A549 (cell line): ENCODE measurements at regions not wholly inside any gene's neighbourhood (a gene's known extent, or its start where the extent isn't known, plus 50 kb on each side); places are given as distances from the start of the nearest gene placed in this dataset.

ENCODE experiments used
- ATAC-seq, 2 experiments: fragments of 200-7000 bp in 1 of 2; fragments of >200 bp in 1 of 2; cut with Nextera tagmentation in 1 of 2; cut with Tn5 transposase in 1 of 2; 3 replicates each; pipeline versions ENCODE4 v1.8.0 to v1.9.1; 2018 to 2020; ENCODE audit warnings: mild to moderate bottlenecking in 1 of 2, moderate library complexity in 1 of 2
- CTCF ChIA-PET: fragments of 300-600 bp; sonication (Branson Sonifier 250); formaldehyde crosslinking; extraction: SDS; loops from one replicate; lab custom pipeline; 2021; ENCODE audit warnings: antibody characterized with exemption, inconsistent platforms; lab: Yijun Ruan, JAX
- POLR2A ChIA-PET: fragments of 350-600 bp; formaldehyde crosslinking; extraction: SDS; loops from one replicate; lab custom pipeline; 2021; ENCODE audit warnings: antibody characterized with exemption, inconsistent platforms; lab: Yijun Ruan, JAX
- DNase-seq, 2 experiments: peaks; one replicate each; pipeline versions ENCODE4 v3.0.0 to v3.0.0-alpha.2; 2011 to 2016; ENCODE audit warnings: low read depth in 1 of 2, low spot score in 1 of 2
- FAIRE-seq: peaks from 2 replicates; lab custom pipeline; 2011; peaks lifted over from hg19 to GRCh38; lab: Jason Lieb, UNC
- H3K27ac ChIP-seq, 2 experiments: fragments of >200 bp; sonication (Bioruptor Twin); formaldehyde crosslinking; 3 replicates each; pipeline ENCODE4 v1.5.1; 2016 to 2017
- H3K4me1 ChIP-seq: fragments of >200 bp; sonication (Bioruptor Twin); formaldehyde crosslinking; 3 replicates; pipeline ENCODE4 v1.6.1; 2016
- H3K4me2 ChIP-seq: fragments of >200 bp; sonication (Bioruptor Twin); formaldehyde crosslinking; 3 replicates; pipeline ENCODE4 v1.6.1; 2016
- H3K4me3 ChIP-seq: fragments of >200 bp; sonication (Bioruptor Twin); formaldehyde crosslinking; 3 replicates; pipeline ENCODE4 v1.5.1; 2016
- H3K9me3 ChIP-seq: fragments of >200 bp; sonication (Bioruptor Twin); formaldehyde crosslinking; 3 replicates; pipeline ENCODE4 v1.6.1; 2016
- CHD2 ChIP-seq: fragments of 150-350 bp; IDR thresholded peaks from 2 replicates; pipeline ENCODE4 v1.6.1; 2014; ENCODE audit warnings: low read length; ENCODE audit not compliant: partially characterized antibody
- FOSB ChIP-seq: fragments of 250-450 bp; sonication (Bioruptor Pico); IDR thresholded peaks from 2 replicates; pipeline ENCODE4 v1.5.0; 2020; ENCODE audit warnings: mild to moderate bottlenecking, moderate library complexity
- HEYL ChIP-seq: fragments of 250-450 bp; sonication (Bioruptor Pico); IDR thresholded peaks from 2 replicates; pipeline ENCODE4 v1.8.0; 2021; ENCODE audit warnings: mild to moderate bottlenecking, moderate library complexity
- KDM1A ChIP-seq: fragments of 200-600 bp; sonication (generic); IDR thresholded peaks from 2 replicates; pipeline ENCODE4 v1.6.1; 2016; ENCODE audit warnings: low read depth, mild to moderate bottlenecking
- MAFK ChIP-seq: fragments of 450-650 bp; IDR thresholded peaks from 2 replicates; pipeline ENCODE4 v1.6.1; 2014; ENCODE audit not compliant: partially characterized antibody
- MYC ChIP-seq: IDR thresholded peaks from 2 replicates; pipeline ENCODE4 v1.6.1; 2012; ENCODE audit warnings: mild to moderate bottlenecking, inconsistent platforms, low read length, improper control_type of control experiment, borderline replicate concordance
- NFE2L2 ChIP-seq: fragments of 150-350 bp; conservative IDR thresholded peaks from 2 replicates; pipeline ENCODE4 v1.6.1; 2014; ENCODE audit warnings: low read length
- RAD21 ChIP-seq, 2 experiments: fragments of >200 bp in 1 of 2; sonication (Bioruptor Twin) in 1 of 2; formaldehyde crosslinking in 1 of 2; IDR thresholded peaks in 1 of 2; conservative IDR thresholded peaks in 1 of 2; 2 replicates in 1 of 2; 3 replicates in 1 of 2; pipeline ENCODE4 v1.6.1; 2012 to 2018; ENCODE audit warnings: inconsistent platforms in 1 of 2
- SMC3 ChIP-seq: fragments of >200 bp; sonication (Bioruptor Twin); formaldehyde crosslinking; IDR thresholded peaks from 3 replicates; pipeline ENCODE4 v1.6.1; 2018; ENCODE audit warnings: inconsistent platforms
- SREBF2 ChIP-seq: fragments of 450-650 bp; IDR thresholded peaks from 2 replicates; pipeline ENCODE4 v1.6.1; 2014; ENCODE audit warnings: mild to moderate bottlenecking, moderate library complexity
- TFCP2L1 ChIP-seq: fragments of 250-450 bp; sonication (Bioruptor Pico); IDR thresholded peaks from 2 replicates; pipeline ENCODE4 v1.5.0; 2021; ENCODE audit warnings: mild to moderate bottlenecking
- TP53 ChIP-seq: fragments of 250-450 bp; sonication (Bioruptor Pico); IDR thresholded peaks from 2 replicates; pipeline ENCODE4 v1.5.0; 2021; ENCODE audit warnings: mild to moderate bottlenecking, moderate library complexity
- ZC3H11A ChIP-seq: fragments of 450-650 bp; IDR thresholded peaks from 2 replicates; pipeline ENCODE4 v1.6.1; 2014; ENCODE audit warnings: antibody characterized with exemption, mild to moderate bottlenecking
- ZNF302 ChIP-seq: fragments of 250-450 bp; sonication (Bioruptor Pico); IDR thresholded peaks from 2 replicates; pipeline ENCODE4 v1.9.0; 2021; ENCODE audit warnings: inconsistent platforms, mild to moderate bottlenecking, moderate library complexity
- ZSCAN20 ChIP-seq: fragments of 250-450 bp; sonication (Bioruptor Pico); IDR thresholded peaks from 2 replicates; pipeline ENCODE4 v1.8.0; 2022; ENCODE audit warnings: mild to moderate bottlenecking, moderate library complexity
- WGBS: methylation state at CpG from one replicate; pipeline ENCODE4 v1.1.6; 2017; ENCODE audit errors: missing lambda C conversion rate; 5-methylcytosine and 5-hydroxymethylcytosine counted together
- TF ChIP-seq, protein P1 (sequence below): IDR thresholded peaks from 2 replicates; pipeline ENCODE4 v1.6.1; 2012
- TF ChIP-seq, protein P2 (sequence below): fragments of >200 bp; sonication (Bioruptor Twin); formaldehyde crosslinking; IDR thresholded peaks from 3 replicates; pipeline ENCODE4 v1.6.1; 2016
- TF ChIP-seq, protein P3 (sequence below): fragments of 150-350 bp; IDR thresholded peaks from 2 replicates; pipeline ENCODE4 v1.6.1; 2014; ENCODE audit warnings: low read depth, mild to moderate bottlenecking, low read length
- TF ChIP-seq, protein P4 (sequence below): fragments of >200 bp; sonication (Bioruptor Twin); formaldehyde crosslinking; IDR thresholded peaks from 3 replicates; pipeline ENCODE4 v1.5.1; 2016
- TF ChIP-seq, protein P5 (sequence below): IDR thresholded peaks from 2 replicates; pipeline ENCODE4 v1.6.1; 2012; ENCODE audit warnings: low read depth, borderline replicate concordance
- TF ChIP-seq, protein P6 (sequence below): IDR thresholded peaks from 2 replicates; pipeline ENCODE4 v1.6.1; 2012

DNA sequence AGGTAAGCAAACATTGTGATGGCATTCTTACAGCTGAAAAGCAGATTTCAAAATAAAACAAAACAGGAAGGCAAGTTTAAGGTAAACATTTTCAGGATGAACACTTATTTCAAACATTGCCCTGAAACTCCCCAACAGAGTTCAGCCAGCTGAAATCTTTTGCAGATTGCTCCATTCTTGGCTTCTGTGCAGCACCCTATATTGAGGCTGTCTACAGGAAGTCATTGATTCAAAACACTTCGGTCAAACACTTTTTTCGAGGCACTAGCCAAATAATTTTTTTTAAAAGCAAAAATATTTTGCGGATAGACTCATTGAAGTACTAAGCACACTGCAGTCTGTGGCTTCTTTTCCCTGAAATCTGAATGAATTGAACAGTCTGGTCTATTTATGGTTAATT lies 318.1 kb upstream of the PDE3A start:
- WGBS = 47% methylated on average over 3 of the region's 3 CpGs
- POLR2A ChIA-PET = no interaction called here
- H3K4me3 ChIP-seq = no peak overlapping the region
- no peak for ATAC-seq
- H3K9me3 ChIP-seq = no peaks in the 10 kb centered on the region
- FAIRE-seq = peak; percentile 32
- no peak for TF ChIP-seq SREBF2
- TF ChIP-seq MYC = no peak
- TF ChIP-seq RAD21 (conservative IDR thresholded peaks at IDR 0.05 in 1 of 2, IDR thresholded peaks at IDR 0.05 in 1 of 2) = no peak
- no peak for TF ChIP-seq FOSB
- TF ChIP-seq, protein P1, sequence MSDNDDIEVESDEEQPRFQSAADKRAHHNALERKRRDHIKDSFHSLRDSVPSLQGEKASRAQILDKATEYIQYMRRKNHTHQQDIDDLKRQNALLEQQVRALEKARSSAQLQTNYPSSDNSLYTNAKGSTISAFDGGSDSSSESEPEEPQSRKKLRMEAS = no peak
- TF ChIP-seq SMC3 = no peak
- TF ChIP-seq KDM1A = no peak
- TF ChIP-seq ZSCAN20 = no peak
- TF ChIP-seq, protein P2, sequence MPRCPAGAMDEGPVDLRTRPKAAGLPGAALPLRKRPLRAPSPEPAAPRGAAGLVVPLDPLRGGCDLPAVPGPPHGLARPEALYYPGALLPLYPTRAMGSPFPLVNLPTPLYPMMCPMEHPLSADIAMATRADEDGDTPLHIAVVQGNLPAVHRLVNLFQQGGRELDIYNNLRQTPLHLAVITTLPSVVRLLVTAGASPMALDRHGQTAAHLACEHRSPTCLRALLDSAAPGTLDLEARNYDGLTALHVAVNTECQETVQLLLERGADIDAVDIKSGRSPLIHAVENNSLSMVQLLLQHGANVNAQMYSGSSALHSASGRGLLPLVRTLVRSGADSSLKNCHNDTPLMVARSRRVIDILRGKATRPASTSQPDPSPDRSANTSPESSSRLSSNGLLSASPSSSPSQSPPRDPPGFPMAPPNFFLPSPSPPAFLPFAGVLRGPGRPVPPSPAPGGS = no peak
- TF ChIP-seq, protein P3, sequence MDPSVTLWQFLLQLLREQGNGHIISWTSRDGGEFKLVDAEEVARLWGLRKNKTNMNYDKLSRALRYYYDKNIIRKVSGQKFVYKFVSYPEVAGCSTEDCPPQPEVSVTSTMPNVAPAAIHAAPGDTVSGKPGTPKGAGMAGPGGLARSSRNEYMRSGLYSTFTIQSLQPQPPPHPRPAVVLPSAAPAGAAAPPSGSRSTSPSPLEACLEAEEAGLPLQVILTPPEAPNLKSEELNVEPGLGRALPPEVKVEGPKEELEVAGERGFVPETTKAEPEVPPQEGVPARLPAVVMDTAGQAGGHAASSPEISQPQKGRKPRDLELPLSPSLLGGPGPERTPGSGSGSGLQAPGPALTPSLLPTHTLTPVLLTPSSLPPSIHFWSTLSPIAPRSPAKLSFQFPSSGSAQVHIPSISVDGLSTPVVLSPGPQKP = no peak
- no peak for TF ChIP-seq MAFK
- TF ChIP-seq, protein P4, sequence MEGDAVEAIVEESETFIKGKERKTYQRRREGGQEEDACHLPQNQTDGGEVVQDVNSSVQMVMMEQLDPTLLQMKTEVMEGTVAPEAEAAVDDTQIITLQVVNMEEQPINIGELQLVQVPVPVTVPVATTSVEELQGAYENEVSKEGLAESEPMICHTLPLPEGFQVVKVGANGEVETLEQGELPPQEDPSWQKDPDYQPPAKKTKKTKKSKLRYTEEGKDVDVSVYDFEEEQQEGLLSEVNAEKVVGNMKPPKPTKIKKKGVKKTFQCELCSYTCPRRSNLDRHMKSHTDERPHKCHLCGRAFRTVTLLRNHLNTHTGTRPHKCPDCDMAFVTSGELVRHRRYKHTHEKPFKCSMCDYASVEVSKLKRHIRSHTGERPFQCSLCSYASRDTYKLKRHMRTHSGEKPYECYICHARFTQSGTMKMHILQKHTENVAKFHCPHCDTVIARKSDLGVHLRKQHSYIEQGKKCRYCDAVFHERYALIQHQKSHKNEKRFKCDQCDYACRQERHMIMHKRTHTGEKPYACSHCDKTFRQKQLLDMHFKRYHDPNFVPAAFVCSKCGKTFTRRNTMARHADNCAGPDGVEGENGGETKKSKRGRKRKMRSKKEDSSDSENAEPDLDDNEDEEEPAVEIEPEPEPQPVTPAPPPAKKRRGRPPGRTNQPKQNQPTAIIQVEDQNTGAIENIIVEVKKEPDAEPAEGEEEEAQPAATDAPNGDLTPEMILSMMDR = no peak
- TF ChIP-seq HEYL (CRISPR knock-in tag) = no peak
- TF ChIP-seq, all 56 proteins: peak for 0
- Histone ChIP-seq H3K4me2 (no peak overlapping the region), H3K27ac (no peak overlapping the region), H3K4me1 (no peaks in the 10 kb centered on the region)
- CTCF ChIA-PET = no interaction called here
- DNase-seq = no peak

DNA sequence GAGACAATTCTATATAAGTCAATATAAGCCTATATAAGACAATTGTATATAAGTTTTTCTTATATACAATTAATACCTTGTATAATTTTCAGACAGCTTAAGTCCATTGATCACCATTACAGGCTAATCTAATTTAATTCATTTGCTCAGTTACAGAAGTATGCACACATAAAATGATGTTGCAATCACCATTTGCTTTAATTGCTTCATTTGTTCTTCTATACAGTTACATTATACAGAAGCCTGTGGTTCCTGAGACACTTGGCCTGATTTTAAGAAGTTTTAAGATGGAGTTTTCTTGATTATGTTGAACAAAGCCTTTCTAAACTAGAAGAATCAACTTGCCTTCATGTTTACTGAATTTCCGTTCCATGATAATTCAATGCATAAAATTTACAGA lies 314.6 kb upstream of the PDE3A start:
- ATAC-seq (no peak), DNase-seq (no peak), FAIRE-seq (no peak)
- no peaks in the 10 kb centered on the region for H3K4me1 ChIP-seq
- no peaks in the 10 kb centered on the region; the same call in 2 of the 3 replicates for H3K9me3 ChIP-seq
- TF ChIP-seq TFCP2L1 (CRISPR knock-in tag) (no peak), NFE2L2 (no peak), TP53 (no peak), ZC3H11A (no peak), ZNF302 (CRISPR knock-in tag) (no peak), RAD21 (conservative IDR thresholded peaks at IDR 0.05 in 1 of 2, IDR thresholded peaks at IDR 0.05 in 1 of 2) (no peak), CHD2 (no peak), SREBF2 (no peak)
- TF ChIP-seq, protein P5, sequence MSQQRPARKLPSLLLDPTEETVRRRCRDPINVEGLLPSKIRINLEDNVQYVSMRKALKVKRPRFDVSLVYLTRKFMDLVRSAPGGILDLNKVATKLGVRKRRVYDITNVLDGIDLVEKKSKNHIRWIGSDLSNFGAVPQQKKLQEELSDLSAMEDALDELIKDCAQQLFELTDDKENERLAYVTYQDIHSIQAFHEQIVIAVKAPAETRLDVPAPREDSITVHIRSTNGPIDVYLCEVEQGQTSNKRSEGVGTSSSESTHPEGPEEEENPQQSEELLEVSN = no peak
- TF ChIP-seq, protein P6, sequence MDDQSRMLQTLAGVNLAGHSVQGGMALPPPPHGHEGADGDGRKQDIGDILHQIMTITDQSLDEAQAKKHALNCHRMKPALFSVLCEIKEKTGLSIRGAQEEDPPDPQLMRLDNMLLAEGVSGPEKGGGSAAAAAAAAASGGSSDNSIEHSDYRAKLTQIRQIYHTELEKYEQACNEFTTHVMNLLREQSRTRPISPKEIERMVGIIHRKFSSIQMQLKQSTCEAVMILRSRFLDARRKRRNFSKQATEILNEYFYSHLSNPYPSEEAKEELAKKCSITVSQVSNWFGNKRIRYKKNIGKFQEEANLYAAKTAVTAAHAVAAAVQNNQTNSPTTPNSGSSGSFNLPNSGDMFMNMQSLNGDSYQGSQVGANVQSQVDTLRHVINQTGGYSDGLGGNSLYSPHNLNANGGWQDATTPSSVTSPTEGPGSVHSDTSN = no peak
- TF ChIP-seq, protein P3 = no peak
- TF ChIP-seq, protein P1 = no peak
- CTCF ChIA-PET = no interaction called here
- H3K27ac ChIP-seq = no peak overlapping the region
- no peak overlapping the region for H3K4me2 ChIP-seq
- POLR2A ChIA-PET = no interaction called here
- H3K4me3 ChIP-seq = no peak overlapping the region
- WGBS = 96% methylated on average over 1 of the region's 1 CpG
